ENCODE measurements at regions not wholly inside any gene's neighbourhood (a gene's known extent, or its start where the extent isn't known, plus 50 kb on each side); places are given as distances from the start of the nearest gene placed in this dataset.

GRCh38 chr12:127619869-127620734, 646.9 kb upstream of the TMEM132C start:
- TF ChIP-seq POLR2A (IDR thresholded peaks at IDR 0.05) = no peak
- no peak overlapping the region for H3K4me3 ChIP-seq
- no peaks in the 10 kb centered on the region for H3K4me1 ChIP-seq
- in situ Hi-C loops (cut with MboI; ENCODE audit: low sequenced_read_pairs in 4 of 4) (no loop called here), intact Hi-C loops (cut with DNase I; ENCODE audit: low total_unique reads) (no loop called here)
- no peaks in the 10 kb centered on the region for H3K27me3 ChIP-seq
- H3K9me3 ChIP-seq = no peaks in the 10 kb centered on the region
- no peaks in the 10 kb centered on the region for H3K36me3 ChIP-seq
- no peak for ATAC-seq
- no peak for DNase-seq
- no peak overlapping the region for H3K27ac ChIP-seq

GRCh38 chr12:127620735-127621355, 646.1 kb upstream of the TMEM132C start:
- TF ChIP-seq CTCF (IDR thresholded peaks at IDR 0.05 in 4 of 5, conservative IDR thresholded peaks at IDR 0.05 in 1 of 5) (no peak), POLR2A (IDR thresholded peaks at IDR 0.05) (no peak)
- ATAC-seq = no peak
- intact Hi-C loops (cut with DNase I; ENCODE audit: low total_unique reads) = no loop called here
- in situ Hi-C loops (cut with MboI; ENCODE audit: low sequenced_read_pairs in 4 of 4) = no loop called here
- H3K9me3 ChIP-seq = no peaks in the 10 kb centered on the region
- H3K4me1 ChIP-seq = no peaks in the 10 kb centered on the region
- H3K36me3 ChIP-seq = no peaks in the 10 kb centered on the region
- no peak for DNase-seq
- no peak overlapping the region for H3K27ac ChIP-seq
- H3K27me3 ChIP-seq = no peaks in the 10 kb centered on the region
- no peak overlapping the region for H3K4me3 ChIP-seq

GRCh38 chr12:127621366-127621765, 645.6 kb upstream of the TMEM132C start:
- Histone ChIP-seq H3K27ac (no peak overlapping the region), H3K9me3 (no peaks in the 10 kb centered on the region), H3K4me1 (no peaks in the 10 kb centered on the region), H3K4me3 (no peak overlapping the region), H3K36me3 (no peaks in the 10 kb centered on the region), H3K27me3 (no peaks in the 10 kb centered on the region)
- ATAC-seq (no peak), DNase-seq (no peak)
- in situ Hi-C loops (cut with MboI; ENCODE audit: low sequenced_read_pairs in 4 of 4) = no loop called here
- no peak for TF ChIP-seq POLR2A (IDR thresholded peaks at IDR 0.05)
- no peak for TF ChIP-seq CTCF (IDR thresholded peaks at IDR 0.05 in 4 of 5, conservative IDR thresholded peaks at IDR 0.05 in 1 of 5)
- intact Hi-C loops (cut with DNase I; ENCODE audit: low total_unique reads) = no loop called here

- no peak for ATAC-seq
Measured at GRCh38 chr12:127623362-127623761, 643.6 kb upstream of the TMEM132C start.

More at GRCh38 chr12:127623362-127623761, 643.6 kb upstream of the TMEM132C start:
- no peak overlapping the region for H3K27ac ChIP-seq
- H3K9me3 ChIP-seq = no peaks in the 10 kb centered on the region
- H3K36me3 ChIP-seq = no peaks in the 10 kb centered on the region
- no peaks in the 10 kb centered on the region for H3K27me3 ChIP-seq
- no peak for TF ChIP-seq CTCF (IDR thresholded peaks at IDR 0.05 in 4 of 5, conservative IDR thresholded peaks at IDR 0.05 in 1 of 5)
- no peak for TF ChIP-seq POLR2A (IDR thresholded peaks at IDR 0.05)
- H3K4me1 ChIP-seq = no peaks in the 10 kb centered on the region
- H3K4me3 ChIP-seq = no peak overlapping the region
- intact Hi-C loops (cut with DNase I; ENCODE audit: low total_unique reads) (no loop called here), in situ Hi-C loops (cut with MboI; ENCODE audit: low sequenced_read_pairs in 4 of 4) (no loop called here)
- no peak for DNase-seq

Measured in gastrocnemius medialis (tissue), 4 donors.